HG03378 (cell line): ENCODE measurements at regions not wholly inside any gene's neighbourhood (a gene's known extent, or its start where the extent isn't known, plus 50 kb on each side); places are given as distances from the start of the nearest gene placed in this dataset.
"Not testable (repeated sequence)": the region's sequence is repeated elsewhere in the genome, so short reads cannot be mapped to it uniquely, and the experiment has no call there.

Source experiments
- ATAC-seq: cut with Tn5 transposase; IDR thresholded peaks from one replicate; pipeline ENCODE4 v1.9.1; 2021; ENCODE audit warnings: mild to moderate bottlenecking, moderate library complexity; ENCODE audit not compliant: unreplicated experiment

DNA sequence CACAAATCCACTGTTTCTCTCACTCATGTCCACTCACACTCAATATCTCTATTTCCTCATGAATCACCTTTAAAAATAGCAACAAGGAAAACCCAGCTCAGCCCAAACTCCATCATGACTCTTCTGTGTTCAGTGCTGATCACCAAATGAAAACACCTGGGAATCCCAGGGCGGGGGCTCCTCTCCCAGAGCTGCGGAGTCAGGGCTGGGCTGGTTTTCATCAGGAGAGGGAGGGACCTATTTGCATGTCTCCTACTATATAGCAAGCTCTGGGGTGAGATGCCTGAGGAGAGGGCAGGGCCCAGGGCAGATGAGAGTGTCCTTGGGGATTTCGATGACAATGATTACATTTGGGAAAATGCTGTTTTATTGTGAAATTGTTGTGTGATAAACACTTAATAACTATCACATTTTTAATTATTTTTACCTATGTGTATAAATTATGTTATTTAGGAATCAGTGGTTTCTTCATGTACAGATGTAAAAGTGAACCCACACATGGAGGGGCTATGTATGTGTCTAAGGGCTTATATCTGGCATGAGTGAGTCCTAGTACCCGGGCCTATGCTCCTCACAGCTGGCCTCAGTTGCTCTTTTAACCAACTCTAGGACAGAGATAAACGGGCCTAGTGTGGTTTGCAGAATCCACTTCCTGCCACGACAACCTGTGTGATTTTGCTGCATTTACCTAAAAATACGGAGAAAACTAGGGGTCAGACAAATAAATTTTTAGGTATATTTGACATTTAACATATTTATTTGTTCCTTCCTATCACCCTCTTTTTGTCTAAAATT, 1131.9 kb downstream of the TMEM121 start:
- ATAC-seq = not testable (repeated sequence)

DNA sequence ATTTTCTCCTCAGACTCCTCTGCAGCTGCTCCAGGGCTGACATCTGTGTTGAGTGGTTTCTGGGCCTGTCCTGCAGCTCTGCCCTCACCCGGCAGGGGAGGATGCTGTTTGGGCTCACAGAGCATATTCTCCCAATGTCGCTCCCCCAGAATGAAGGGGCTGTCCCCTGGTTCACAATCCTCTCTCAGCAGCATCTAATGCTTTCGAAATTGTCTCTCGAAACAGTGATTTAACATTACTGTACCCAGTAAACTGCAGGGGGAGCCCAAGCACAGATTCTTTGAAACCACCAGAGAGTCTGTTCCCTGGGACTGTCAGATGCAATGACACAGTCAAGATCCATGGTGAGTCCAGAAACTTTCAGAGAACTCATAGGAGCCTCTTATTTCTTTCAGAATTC, 1135.2 kb downstream of the TMEM121 start:
- not testable (repeated sequence) for ATAC-seq

GRCh38 chr14:106662936-106663550, 1136.7 kb downstream of the TMEM121 start:
- no peak for ATAC-seq

DNA sequence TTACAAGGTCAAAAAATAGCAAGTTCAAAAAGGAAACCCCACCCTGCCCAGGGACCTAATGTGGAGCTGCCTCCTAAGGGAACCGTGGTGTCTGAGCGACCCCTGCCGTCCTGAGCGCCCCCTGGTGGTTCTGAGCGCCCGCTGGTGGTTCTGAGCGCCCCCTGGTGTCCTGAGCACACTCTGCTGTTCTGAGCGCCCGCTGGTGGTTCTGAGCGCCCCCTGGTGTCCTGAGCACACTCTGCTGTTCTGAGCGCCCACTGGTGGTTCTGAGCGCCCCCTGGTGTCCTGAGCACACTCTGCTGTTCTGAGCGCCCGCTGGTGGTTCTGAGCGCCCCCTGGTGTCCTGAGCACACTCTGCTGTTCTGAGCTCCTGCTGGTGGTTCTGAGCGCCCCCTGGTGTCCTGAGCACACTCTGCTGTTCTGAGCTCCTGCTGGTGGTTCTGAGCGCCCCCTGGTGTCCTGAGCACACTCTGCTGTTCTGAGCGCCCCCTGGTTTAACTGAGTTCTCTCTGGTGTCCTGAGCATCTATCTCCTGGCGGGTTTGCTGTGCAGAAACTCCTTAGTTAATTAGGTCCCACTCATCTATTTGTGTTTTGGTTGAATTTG, 1137.5 kb downstream of the TMEM121 start:
- not testable (repeated sequence) for ATAC-seq

DNA sequence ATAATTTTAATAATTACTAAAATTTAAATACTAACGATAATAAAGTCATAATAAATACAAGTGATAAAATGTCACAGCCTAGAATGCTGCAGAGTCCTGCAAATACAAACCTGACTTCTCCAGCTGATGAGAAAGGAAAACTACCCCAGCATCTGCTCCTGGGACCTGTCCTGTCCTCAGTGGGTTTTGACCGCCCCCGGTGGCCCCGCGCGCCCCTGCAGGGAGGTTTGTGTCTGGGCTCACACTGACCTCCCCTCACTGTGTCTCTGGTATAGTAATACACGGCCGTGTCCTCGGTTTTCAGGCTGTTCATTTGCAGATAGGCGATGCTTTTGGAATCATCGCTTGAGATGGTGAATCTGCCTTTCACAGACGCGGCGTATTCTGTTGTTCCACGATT, 1139.4 kb downstream of the TMEM121 start:
- no peak for ATAC-seq

DNA sequence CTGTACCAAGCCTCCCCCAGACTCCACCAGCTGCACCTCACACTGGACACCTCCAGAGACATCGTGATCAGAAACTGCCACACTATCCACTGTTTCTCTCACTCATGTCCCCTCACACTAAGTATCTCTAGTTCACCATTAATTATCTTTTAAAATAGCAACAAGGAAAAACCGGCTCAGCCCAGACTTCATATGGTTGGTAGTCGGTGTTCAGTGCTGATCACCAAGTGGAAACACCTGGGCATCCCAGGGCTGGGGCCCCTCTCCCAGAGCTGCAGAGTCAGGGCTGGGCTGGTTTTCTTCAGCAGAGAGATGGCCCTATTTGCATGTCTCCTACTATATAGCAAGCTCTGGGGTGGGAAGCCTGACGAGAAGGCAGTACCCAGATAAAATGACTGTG, 1140.0 kb downstream of the TMEM121 start:
- ATAC-seq = no peak

DNA sequence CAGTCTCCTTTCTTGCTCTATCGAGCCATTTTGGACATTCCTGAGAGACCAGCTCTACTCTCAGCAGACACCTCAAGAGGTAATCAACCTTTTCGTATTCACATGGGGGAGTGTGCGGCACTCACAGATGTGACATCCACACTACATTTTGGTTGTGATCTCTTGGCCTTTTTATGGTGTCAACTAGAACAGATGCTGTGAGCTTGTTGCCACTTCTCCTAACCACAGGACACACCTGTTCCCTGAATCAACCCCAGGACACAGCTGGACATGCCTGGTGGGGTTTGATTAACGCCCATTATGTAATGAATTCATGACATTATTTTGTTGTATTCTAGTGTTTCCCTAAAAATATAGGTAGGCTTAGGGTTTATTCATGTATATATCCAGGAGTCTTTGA, 1143.6 kb downstream of the TMEM121 start:
- no peak for ATAC-seq

DNA sequence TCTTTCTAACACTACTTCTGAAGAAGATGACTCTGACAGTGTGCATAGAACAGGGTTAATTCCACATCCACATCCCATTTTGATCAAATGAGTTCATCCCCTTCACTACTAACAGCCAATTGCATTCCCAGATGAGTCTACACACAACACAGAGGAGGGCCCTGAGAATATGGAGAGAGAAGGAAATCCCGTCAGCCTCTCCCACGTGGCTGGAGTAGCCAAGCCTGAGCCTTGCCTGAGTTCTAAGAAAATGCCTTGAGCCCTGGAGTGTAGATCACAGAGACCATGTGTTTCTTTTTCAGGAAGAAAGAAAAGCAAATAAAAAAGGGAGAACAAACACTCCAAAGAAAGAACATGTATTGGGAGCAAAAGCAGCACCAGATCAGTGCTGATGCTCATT, 1147.7 kb downstream of the TMEM121 start:
- ATAC-seq = not testable (repeated sequence)

GRCh38 chr14:106674509-106675125, 1148.2 kb downstream of the TMEM121 start:
- not testable (repeated sequence) for ATAC-seq

- ATAC-seq = not testable (repeated sequence)
These were observed 1149.3 kb downstream of the TMEM121 start for GRCh38 chr14:106675716-106676115.

- no peak for ATAC-seq
These were observed 1153.4 kb downstream of the TMEM121 start for GRCh38 chr14:106679776-106680175.

GRCh38 chr14:106681161-106681560, 1154.8 kb downstream of the TMEM121 start:
- ATAC-seq = no peak

DNA sequence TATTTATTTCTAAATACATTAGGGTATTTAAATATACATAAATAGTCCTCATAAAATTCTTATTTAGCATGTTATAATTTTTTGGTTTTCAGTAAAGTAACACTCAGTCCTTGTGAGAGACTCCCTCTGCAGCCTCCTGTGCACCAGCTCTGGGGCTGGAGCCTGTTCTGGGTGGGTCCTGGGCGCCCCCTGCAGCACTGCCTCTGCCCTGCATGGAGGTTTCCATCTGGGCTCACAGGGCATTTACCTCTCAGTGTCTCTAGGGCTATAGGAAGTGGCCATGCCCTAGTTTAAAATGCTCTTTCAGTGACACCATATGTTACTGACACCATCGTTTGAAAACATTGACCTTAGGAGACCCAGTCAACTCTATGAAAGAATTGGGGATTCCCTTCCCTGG, 1155.2 kb downstream of the TMEM121 start:
- ATAC-seq = no peak

DNA sequence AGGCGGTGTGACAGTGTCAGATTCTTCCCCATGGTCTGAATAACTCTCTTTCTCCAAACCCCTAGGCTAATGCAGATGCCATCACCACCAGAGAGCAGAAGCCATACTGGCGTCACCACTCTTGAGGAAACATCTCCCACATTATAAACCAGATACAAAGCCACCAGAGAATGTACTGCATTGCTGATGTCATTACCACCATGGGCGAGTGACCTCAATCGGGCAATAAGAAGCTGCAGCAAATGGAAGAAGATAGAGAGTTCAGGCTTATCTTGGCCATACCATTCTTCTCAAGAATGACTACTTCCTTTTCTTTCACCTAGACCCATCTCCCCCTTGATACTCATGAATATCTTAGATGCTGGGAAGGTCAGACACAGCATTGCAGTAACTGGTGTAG, 1157.2 kb downstream of the TMEM121 start:
- no peak for ATAC-seq

GRCh38 chr14:106686533-106686932, 1160.2 kb downstream of the TMEM121 start:
- ATAC-seq = no peak

DNA sequence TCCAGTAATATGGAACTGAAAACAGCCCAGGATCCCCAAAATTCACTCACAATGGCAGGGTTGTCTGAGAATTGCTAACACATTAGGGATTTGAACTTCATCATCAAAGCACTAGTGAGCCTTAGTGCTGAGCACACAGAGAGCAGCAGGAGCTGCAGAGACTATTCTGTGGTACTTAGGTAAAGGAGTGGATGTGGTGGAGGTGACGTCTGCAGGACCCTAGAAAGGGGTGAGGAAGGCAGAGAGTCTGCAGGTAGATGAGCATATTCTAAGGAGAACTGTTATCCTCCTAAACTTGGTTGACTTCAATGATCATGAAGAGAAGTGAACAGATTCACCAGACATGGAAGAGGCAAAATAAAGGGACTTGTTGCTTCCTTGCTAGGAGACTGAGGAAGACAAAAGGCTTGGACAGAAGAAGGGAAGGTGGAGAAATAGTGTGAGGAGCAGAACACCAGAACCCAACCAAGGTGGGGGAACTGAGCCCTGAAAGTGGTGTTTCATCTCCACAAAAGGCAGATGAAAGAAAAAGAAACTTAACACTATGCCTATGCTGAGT, 1164.0 kb downstream of the TMEM121 start:
- ATAC-seq = no peak

DNA sequence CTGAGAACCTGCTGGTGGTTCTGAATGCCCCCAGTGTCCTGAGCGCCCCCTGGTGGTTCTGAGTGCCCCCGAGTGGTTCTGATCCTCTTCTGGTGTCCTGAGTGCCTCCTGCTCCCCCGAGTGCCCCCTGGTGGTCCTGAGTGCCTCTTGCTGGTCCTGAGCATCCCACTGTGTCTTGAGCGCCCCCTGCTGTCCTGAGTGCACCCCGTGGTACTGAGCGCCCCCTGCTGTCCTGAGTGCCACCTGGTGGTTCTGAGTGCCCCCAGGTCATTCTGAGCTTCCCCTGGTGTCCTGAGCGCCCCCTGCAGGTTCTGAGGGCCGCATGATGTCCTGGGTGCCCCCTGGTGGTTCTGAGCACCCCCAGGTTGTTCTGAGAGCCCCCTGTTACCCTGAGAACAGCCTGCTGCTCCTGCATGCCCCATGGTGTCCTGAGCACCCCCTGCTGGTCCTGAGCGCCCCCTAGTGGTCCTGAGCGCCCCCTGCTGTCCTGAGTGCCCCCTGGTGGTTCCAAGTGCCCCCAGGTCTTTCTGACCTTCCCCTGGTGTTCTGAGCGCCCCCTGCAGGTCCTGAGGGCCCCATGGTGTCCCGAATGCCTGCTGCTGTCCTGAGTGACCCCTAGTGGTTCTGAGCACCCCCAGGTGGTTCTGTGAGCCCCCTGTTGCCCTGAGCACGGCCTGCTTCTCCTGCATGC, 1165.4 kb downstream of the TMEM121 start:
- ATAC-seq = peak; percentile 59

DNA sequence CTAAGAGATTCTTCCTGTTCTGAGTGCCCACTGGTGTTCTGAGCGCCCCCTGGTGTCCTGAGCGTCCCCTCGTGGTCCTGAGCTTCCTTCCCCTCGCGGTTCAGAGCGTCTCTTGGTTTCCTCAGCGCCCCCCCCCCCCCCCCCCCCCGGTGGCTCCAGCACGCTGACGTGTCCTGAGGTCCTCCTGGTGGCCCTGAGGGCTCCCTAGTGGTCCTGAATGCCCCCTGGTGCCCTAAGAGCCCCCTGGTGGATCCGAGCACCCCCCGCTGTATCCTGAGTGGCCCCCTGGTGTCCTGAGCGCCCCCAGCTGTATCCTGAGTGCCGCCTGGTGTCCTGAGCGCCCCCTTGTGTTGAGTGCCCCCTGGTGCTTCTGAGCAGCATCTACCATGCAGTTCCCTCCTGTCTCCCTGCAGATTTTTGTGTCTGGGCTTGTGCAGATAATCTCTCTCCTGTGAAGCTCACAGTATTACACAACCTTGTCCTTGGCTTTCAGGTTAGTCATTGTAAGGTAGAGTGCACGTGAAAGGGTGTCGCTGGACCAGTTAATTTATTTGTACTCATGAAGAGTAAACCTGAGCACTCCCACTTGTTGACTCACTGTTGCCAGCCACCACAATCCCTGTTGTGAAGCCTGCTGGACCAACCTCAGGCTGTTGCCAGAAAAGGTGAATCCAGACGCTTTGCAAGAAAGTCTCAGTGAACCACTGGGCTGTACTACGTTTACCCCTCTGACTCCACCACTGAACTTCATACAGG, 1168.4 kb downstream of the TMEM121 start:
- no peak for ATAC-seq

DNA sequence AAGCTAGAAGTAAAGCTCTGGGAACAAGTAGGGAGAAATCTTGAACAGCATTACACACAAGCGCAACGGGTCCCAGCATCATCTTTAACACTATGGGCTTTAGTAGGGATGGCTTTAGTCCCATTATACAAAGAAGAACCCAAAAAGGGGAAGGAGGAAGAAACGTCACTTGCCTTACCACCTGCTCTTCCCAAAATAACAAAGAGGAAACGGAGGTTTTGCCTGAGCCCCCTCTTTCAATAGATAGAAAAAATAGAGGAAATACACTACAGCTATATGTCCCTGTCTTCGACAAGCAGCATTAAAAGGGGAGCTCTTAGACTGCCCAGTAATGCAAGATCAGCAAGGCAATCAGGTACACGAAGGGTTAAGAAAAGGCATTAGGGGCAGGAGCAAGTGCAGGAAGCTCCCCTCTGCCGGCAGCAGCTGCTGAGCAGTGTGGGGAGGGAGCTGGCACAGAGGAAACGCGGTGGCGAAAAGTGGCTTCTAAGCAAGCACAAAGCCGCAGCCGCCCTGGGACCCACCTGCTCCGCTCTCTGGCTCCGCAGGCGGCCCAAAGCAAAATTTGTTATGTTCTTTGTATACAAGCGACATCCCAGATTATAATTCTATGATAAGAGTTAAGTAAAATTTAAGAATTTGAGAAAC, 1172.4 kb downstream of the TMEM121 start:
- not testable (repeated sequence) for ATAC-seq
